ENCODE measurements at regions not wholly inside any gene's neighbourhood (a gene's known extent, or its start where the extent isn't known, plus 50 kb on each side); places are given as distances from the start of the nearest gene placed in this dataset.

DNA sequence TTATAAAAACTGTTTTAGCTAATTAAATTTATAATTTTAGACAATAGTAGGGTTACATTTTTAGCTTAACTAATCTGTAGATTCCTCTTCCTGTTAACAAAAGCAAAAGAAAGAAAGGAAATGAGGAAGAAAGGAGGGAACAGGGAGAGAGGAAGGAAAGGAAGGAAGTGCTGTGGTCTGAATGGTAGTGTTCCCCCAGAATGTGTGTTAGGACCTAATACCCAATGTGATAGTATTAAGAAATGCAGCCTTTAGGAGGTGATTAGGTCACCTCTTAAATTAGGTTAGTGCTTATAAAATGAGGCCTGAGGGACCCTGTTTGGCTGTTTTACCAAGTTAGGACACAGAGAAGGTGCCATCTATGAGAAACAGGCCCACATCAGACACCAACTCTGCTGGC, 136.9 kb upstream of the SAMSN1 start:
- Histone ChIP-seq H3K9me3 (no peaks in the 10 kb centered on the region), H3K36me3 (no peaks in the 10 kb centered on the region), H3K4me3 (no peak overlapping the region), H3K27me3 (replicated peaks; ENCODE audit: insufficient read depth) (no peaks in the 10 kb centered on the region), H3K27ac (no peak overlapping the region), H3K4me1 (ENCODE audit: control insufficient read depth in 1 of 2, low read depth in 2 of 2) (no peaks in the 10 kb centered on the region)
- DNase-seq (ENCODE audit: low spot score) (no peak), ATAC-seq (ENCODE audit: insufficient number of reproducible peaks, low FRiP score, low read depth) (no peak)
- TF ChIP-seq, protein P1, sequence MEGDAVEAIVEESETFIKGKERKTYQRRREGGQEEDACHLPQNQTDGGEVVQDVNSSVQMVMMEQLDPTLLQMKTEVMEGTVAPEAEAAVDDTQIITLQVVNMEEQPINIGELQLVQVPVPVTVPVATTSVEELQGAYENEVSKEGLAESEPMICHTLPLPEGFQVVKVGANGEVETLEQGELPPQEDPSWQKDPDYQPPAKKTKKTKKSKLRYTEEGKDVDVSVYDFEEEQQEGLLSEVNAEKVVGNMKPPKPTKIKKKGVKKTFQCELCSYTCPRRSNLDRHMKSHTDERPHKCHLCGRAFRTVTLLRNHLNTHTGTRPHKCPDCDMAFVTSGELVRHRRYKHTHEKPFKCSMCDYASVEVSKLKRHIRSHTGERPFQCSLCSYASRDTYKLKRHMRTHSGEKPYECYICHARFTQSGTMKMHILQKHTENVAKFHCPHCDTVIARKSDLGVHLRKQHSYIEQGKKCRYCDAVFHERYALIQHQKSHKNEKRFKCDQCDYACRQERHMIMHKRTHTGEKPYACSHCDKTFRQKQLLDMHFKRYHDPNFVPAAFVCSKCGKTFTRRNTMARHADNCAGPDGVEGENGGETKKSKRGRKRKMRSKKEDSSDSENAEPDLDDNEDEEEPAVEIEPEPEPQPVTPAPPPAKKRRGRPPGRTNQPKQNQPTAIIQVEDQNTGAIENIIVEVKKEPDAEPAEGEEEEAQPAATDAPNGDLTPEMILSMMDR (IDR thresholded peaks at IDR 0.05): no peak

GRCh38 chr21:14678973-14679574, 133.0 kb upstream of the SAMSN1 start:
- DNase-seq (ENCODE audit: low spot score) (no peak), ATAC-seq (ENCODE audit: insufficient number of reproducible peaks, low FRiP score, low read depth) (no peak)
- Histone ChIP-seq H3K36me3 (no peaks in the 10 kb centered on the region), H3K4me3 (no peak overlapping the region), H3K27me3 (replicated peaks; ENCODE audit: insufficient read depth) (no peaks in the 10 kb centered on the region), H3K27ac (no peak overlapping the region), H3K9me3 (no peaks in the 10 kb centered on the region), H3K4me1 (ENCODE audit: control insufficient read depth in 1 of 2, low read depth in 2 of 2) (no peaks in the 10 kb centered on the region)
- TF ChIP-seq, protein P1 (IDR thresholded peaks at IDR 0.05): no peak

GRCh38 chr21:14677639-14678179, 131.6 kb upstream of the SAMSN1 start:
- Histone ChIP-seq H3K27me3 (replicated peaks; ENCODE audit: insufficient read depth) (no peaks in the 10 kb centered on the region), H3K4me1 (ENCODE audit: control insufficient read depth in 1 of 2, low read depth in 2 of 2) (no peaks in the 10 kb centered on the region), H3K27ac (no peak overlapping the region), H3K4me3 (no peak overlapping the region), H3K9me3 (no peaks in the 10 kb centered on the region), H3K36me3 (no peaks in the 10 kb centered on the region)
- TF ChIP-seq, protein P1 (IDR thresholded peaks at IDR 0.05): no peak
- ATAC-seq (ENCODE audit: insufficient number of reproducible peaks, low FRiP score, low read depth): no peak
- no peak for DNase-seq (ENCODE audit: low spot score)

DNA sequence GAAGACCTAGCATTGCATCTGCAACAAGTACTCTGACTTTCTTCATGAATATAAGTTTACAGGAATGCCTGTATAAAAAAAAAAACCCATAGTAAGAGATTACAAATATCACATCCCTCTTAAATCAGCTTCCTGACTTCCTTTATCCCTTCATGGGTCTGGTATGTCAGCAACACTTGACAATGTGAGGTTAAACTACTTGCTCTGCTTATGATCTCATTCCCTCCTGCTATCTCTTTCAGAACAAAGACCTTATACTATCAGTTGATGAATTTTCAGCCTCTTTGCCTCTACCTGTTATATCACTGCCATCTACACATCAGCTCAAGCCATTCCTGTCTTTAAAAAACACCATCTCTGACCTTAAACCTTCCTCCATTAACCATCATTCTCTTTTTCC, 130.9 kb upstream of the SAMSN1 start:
- H3K4me3 ChIP-seq: no peak overlapping the region
- TF ChIP-seq, protein P1 (IDR thresholded peaks at IDR 0.05): no peak
- H3K9me3 ChIP-seq: no peaks in the 10 kb centered on the region
- DNase-seq (ENCODE audit: low spot score): no peak
- no peak overlapping the region for H3K27ac ChIP-seq
- no peaks in the 10 kb centered on the region for H3K27me3 ChIP-seq (replicated peaks; ENCODE audit: insufficient read depth)
- no peaks in the 10 kb centered on the region for H3K36me3 ChIP-seq
- H3K4me1 ChIP-seq (ENCODE audit: control insufficient read depth in 1 of 2, low read depth in 2 of 2): no peaks in the 10 kb centered on the region
- ATAC-seq (ENCODE audit: insufficient number of reproducible peaks, low FRiP score, low read depth): no peak

GRCh38 chr21:14675774-14676530, 129.8 kb upstream of the SAMSN1 start:
- no peak overlapping the region for H3K27ac ChIP-seq
- TF ChIP-seq, protein P1 (IDR thresholded peaks at IDR 0.05): no peak

More at GRCh38 chr21:14675774-14676530, 129.8 kb upstream of the SAMSN1 start:
- H3K4me3 ChIP-seq: no peak overlapping the region
- no peaks in the 10 kb centered on the region for H3K9me3 ChIP-seq
- no peaks in the 10 kb centered on the region for H3K36me3 ChIP-seq
- no peak for ATAC-seq (ENCODE audit: insufficient number of reproducible peaks, low FRiP score, low read depth)
- H3K4me1 ChIP-seq (ENCODE audit: control insufficient read depth in 1 of 2, low read depth in 2 of 2): no peaks in the 10 kb centered on the region
- H3K27me3 ChIP-seq (replicated peaks; ENCODE audit: insufficient read depth): no peaks in the 10 kb centered on the region
- no peak for DNase-seq (ENCODE audit: low spot score)
